Stimulated activated CD4-positive, alpha-beta T cell treated with anti-CD3 and anti-CD28 coated beads, Interleukin-15, amount 100 ng/mL, for 48 hours (primary cell): ENCODE measurements at regions not wholly inside any gene's neighbourhood (a gene's known extent, or its start where the extent isn't known, plus 50 kb on each side); places are given as distances from the start of the nearest gene placed in this dataset.
"Not testable (repeated sequence)": the region's sequence is repeated elsewhere in the genome, so short reads cannot be mapped to it uniquely, and the experiment has no call there.

ENCODE experiments used
- DNase-seq, 2 donors: peaks; one replicate each; pipeline ENCODE4 v3.0.0-alpha.2; 2020; ENCODE audit warnings: low read depth in 2 of 2

DNA sequence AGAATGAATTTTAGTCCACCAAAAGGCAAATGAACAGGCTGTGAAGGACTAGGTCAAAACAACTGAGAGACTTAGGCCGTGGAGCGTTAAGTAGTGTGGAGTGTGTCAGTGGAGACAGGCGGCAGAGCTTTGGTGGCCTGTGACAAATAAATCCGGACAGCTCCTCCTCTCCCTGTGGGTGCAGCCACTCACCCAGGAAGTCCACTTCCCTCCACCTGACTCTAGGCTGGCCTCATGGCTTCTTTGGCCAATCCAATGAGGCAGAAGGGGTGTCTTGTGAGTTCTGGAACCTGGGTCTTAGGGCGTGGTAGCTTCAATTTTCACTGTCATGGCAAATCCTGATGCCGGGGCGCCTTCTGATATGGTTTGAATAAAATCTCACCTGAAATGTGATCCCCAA is 180.9 kb upstream of the C14orf180 start:
- no peak for DNase-seq

DNA sequence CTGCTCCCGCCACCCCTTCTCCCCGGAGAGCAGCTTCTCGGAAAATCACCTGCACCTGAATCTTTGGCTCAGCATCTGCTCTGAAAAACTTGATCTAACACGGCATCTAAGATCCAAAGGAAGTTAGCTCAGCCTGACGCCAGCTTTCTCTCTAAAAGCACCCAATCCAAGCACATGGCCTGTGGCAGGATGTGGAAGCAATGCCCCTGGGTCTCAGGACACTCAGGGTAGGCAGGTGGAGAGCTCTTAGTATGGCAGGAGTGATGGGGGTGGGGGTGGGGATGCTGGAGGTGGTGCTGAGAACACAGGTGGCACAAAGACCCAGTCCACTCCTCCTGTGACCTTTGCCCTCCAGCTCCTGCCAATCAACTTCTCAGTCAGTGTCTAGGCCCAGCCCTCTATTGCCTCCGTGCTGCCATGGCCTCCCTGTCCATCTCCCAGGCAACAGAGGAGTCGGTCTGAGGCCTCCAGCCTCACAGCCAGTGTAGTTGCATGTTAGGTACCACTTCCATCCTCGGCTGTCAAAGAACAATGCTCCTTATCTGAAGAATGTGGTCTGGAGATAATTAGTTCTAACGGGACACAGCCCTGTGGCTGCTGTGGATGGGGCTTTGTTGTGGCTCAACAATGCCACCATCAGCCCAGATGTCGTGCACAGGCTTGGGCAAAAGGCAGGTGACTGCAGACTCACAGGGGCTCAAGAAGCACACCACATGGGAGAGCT is 180.0 kb upstream of the C14orf180 start:
- DNase-seq: no peak

GRCh38 chr14:104400355-104400754 is 179.2 kb upstream of the C14orf180 start:
- no peak for DNase-seq

DNA sequence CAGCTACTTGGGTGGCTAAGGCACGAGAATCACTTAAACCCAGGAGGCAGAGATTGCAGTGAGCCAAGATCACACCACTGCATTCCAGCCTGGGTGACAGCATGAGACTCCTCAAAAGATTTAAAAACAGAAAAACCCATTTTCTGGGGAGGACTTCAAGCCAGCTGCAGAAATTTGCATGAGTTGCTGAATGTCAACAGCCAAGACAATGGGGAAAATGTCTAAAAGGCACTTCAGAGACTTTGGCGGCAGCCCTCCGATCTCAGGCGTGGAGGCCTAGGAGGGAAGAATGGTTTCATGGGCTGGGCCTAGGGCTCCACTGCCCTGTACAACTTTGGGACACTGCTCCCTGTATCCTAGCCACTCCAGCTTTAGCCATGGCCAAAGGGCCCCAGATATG is 177.8 kb upstream of the C14orf180 start:
- DNase-seq: no peak

- DNase-seq: not testable (repeated sequence)
Observed at GRCh38 chr14:104402303-104402702, 177.3 kb upstream of the C14orf180 start.

- DNase-seq: no peak
Observed at GRCh38 chr14:104403421-104404220, 175.9 kb upstream of the C14orf180 start.

DNA sequence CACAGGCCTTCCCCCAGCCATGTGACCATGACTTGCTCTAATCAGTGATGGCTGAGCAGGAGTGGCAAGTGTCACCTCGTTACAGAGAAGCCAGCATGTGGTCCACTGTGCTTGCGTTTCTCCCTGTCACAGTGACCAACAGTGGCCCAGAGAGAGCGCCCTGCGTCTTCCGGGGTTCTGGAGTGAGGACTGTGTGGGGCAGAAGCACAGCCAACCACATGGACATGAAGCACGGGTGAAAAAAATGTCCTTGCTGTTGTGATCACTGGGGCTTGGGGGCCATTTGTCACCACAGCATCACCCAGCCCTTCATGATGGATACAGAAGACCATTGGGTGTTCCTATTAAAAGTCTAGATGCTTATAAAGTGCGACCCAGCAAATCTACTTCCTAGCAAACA is 174.6 kb upstream of the C14orf180 start:
- DNase-seq: no peak

- no peak for DNase-seq
Observed at GRCh38 chr14:104405360-104406226, 174.0 kb upstream of the C14orf180 start.

GRCh38 chr14:104406831-104407230 is 172.7 kb upstream of the C14orf180 start:
- no peak for DNase-seq

- DNase-seq: no peak
Observed at GRCh38 chr14:104416383-104416782, 163.2 kb upstream of the C14orf180 start.

GRCh38 chr14:104419865-104420505 is 159.6 kb upstream of the C14orf180 start:
- DNase-seq: no peak

DNA sequence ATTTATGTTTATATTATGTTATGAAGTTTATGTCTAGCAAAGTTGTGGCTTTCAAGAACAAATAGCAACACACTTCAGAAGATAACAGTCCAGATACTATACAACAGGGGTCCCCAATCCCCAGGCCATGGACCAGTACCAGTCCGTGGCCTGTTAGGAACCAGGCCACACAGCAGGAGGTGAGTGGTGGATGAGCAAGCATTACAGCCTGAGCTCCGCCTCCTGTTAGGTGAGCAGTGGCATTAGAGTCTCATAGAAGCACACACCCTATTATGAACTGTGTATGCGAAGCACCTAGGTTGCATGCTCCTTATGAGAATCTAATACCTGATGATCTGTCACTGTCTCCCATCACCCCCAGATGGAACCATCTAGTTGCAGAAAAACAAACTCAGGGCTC is 159.0 kb upstream of the C14orf180 start:
- not testable (repeated sequence) for DNase-seq

GRCh38 chr14:104420990-104421389 is 158.6 kb upstream of the C14orf180 start:
- no peak for DNase-seq

- DNase-seq: no peak
Observed at GRCh38 chr14:104421401-104421821, 158.2 kb upstream of the C14orf180 start.

GRCh38 chr14:104421892-104422828 is 157.4 kb upstream of the C14orf180 start:
- no peak for DNase-seq

DNA sequence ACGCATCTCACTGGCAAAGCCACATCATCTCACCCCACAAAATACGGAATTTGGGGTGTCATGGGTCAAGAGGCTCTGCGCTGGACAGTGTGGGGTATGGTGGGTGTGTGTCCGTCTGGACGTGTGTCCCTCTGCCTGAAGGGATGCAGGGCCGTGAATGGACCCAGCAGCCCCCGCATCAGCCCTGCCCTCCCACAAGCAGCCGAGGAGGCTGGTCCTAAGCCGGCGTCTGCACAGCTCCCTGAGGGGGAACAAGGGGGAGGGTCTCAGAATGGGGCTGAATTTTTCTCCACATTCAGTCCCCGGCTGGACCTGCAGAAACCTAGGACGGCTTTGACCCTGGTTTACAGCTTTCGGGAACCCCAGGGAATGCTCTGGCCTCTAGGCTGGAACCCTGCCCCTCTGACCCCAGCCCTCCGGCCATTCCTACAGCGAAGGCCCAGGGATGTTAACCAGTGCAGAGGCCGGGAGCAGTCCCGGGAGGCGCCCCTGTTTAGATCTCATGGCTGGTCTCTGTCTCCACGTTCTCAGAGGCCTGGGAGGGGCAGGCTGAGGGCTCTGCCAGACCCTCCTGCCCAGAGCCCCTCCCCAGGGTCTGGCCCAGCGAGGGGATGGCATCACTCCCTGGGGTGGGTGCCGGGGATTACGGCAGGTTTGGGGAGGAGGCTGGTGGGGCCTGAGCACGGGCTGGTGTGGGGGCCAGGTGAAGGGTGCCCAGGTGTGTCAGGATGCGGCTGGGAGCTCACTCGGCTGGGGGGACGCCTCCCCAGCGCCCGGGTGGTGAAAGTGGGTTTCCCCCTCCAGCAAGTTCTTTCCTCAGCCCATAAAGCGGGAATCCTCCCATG is 156.5 kb upstream of the C14orf180 start:
- DNase-seq: no peak

DNA sequence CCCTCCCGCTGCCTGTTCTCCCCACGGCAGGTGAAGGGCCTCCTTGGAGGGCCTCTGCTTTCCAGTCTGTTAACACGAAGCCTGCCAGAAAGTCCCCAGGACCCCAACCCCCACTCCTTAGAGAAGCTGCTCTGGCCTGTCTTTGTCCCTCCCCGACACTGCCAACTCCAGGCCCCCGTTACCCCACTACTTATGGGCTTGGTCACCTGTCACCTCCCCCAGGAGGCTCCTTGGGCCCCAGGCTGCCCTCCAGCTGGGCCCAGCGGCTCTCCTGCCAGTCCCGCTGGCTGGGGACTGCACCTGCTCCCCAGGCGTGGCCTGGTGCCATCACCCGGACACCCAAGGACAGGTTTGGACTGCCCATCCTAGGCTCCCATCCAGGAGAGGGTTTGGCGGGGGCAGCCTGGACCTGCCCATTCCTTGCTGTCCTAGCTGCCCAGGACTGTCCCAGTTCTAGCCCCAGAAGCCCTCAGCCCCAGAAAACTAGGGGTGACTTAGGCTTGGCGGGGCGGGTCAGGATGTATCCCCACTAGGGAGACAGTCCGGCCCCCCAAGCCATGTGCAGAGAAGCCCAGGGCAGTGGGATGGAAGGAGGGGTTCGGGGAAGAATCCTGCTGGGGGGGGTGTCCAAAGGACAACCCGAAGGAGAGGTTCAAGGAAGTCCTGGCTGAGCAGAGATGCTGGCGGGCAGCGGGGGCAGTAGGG is 155.7 kb upstream of the C14orf180 start:
- no peak for DNase-seq

GRCh38 chr14:104424406-104425072 is 155.0 kb upstream of the C14orf180 start:
- DNase-seq: no peak
